ENCODE measurements at regions not wholly inside any gene's neighbourhood (a gene's known extent, or its start where the extent isn't known, plus 50 kb on each side); places are given as distances from the start of the nearest gene placed in this dataset.

GRCh38 chr1:185564816-185565215 lies 169.4 kb upstream of the HMCN1 start:
- Histone ChIP-seq H3K36me3 (no peaks in the 10 kb centered on the region), H3K4me3 (no peak overlapping the region), H3K27me3 (replicated peaks in 1 of 7) (no peaks in the 10 kb centered on the region), H3K4me1 (peaks cover 14 to 64% (median 42%) of the 10 kb centered on the region in 6 donors), H3K9me3 (no peaks in the 10 kb centered on the region), H3K27ac (no peak overlapping the region)
- intact Hi-C loops (cut with DNase I; ENCODE audit: low total_unique reads) = loop anchor here (10.0 kb wide), 1 partner anchor 250 kb away; the partner anchor contains the start of gene IVNS1ABP
- TF ChIP-seq POLR2AphosphoS5 (IDR thresholded peaks at IDR 0.05) (no peak), POLR2A (IDR thresholded peaks at IDR 0.05) (no peak), CTCF (IDR thresholded peaks at IDR 0.05 in 8 of 11, conservative IDR thresholded peaks at IDR 0.05 in 3 of 11) (no peak)
- 93 to 100% (median 96%) methylated on average over 1 of the region's 1 CpG for WGBS, 5 donors
- DNase-seq = no peak

- H3K36me3 ChIP-seq = no peaks in the 10 kb centered on the region
- TF ChIP-seq CTCF (IDR thresholded peaks at IDR 0.05 in 8 of 11, conservative IDR thresholded peaks at IDR 0.05 in 3 of 11) (no peak), POLR2AphosphoS5 (IDR thresholded peaks at IDR 0.05) (no peak)
- H3K27me3 ChIP-seq (replicated peaks in 1 of 7) = no peaks in the 10 kb centered on the region
- peaks cover 18 to 57% (median 39%) of the 10 kb centered on the region in 6 donors for H3K4me1 ChIP-seq
- WGBS, 5 donors = 94 to 98% (median 95%) methylated on average over 6 of the region's 6 CpGs
- H3K27ac ChIP-seq = no peak overlapping the region
- intact Hi-C loops (cut with DNase I; ENCODE audit: low total_unique reads) = loop anchor here (10.0 kb wide), 1 partner anchor 248 kb away; the partner anchor contains the start of gene IVNS1ABP
- H3K9me3 ChIP-seq = no peaks in the 10 kb centered on the region
- no peak overlapping the region for H3K4me3 ChIP-seq
- no peak for DNase-seq
Observed at GRCh38 chr1:185562461-185563359, 171.5 kb upstream of the HMCN1 start.

- no peak for DNase-seq
- Histone ChIP-seq H3K9me3 (no peaks in the 10 kb centered on the region), H3K27ac (peak overlapping the region in 1 of 8 donors; percentile 72), H3K27me3 (replicated peaks in 1 of 7) (no peaks in the 10 kb centered on the region), H3K36me3 (no peaks in the 10 kb centered on the region), H3K4me1 (peaks cover 18 to 46% (median 28%) of the 10 kb centered on the region in 6 donors), H3K4me3 (no peak overlapping the region)
- WGBS, 5 donors = 34 to 50% (median 42%) methylated on average over 4 of the region's 4 CpGs
- no peak for TF ChIP-seq CTCF (IDR thresholded peaks at IDR 0.05 in 8 of 11, conservative IDR thresholded peaks at IDR 0.05 in 3 of 11)
- TF ChIP-seq POLR2A (IDR thresholded peaks at IDR 0.05) = no peak
- TF ChIP-seq POLR2AphosphoS5 (IDR thresholded peaks at IDR 0.05) = no peak
- intact Hi-C loops (cut with DNase I; ENCODE audit: low total_unique reads) = loop anchor here (10.0 kb wide), 1 partner anchor 247 kb away; the partner anchor contains the start of gene IVNS1ABP
Observed at GRCh38 chr1:185561629-185562028, 172.6 kb upstream of the HMCN1 start.

- Histone ChIP-seq H3K9me3 (no peaks in the 10 kb centered on the region), H3K36me3 (no peaks in the 10 kb centered on the region)
- 18 to 33% (median 25%) methylated on average over 4 of the region's 4 CpGs for WGBS, 5 donors
Observed at GRCh38 chr1:185560760-185561159, 173.4 kb upstream of the HMCN1 start.

More at GRCh38 chr1:185560760-185561159, 173.4 kb upstream of the HMCN1 start:
- intact Hi-C loops (cut with DNase I; ENCODE audit: low total_unique reads) = loop anchor here (10.0 kb wide), 1 partner anchor 246 kb away; the partner anchor contains the start of gene IVNS1ABP
- Histone ChIP-seq H3K27me3 (replicated peaks in 1 of 7) (no peaks in the 10 kb centered on the region), H3K27ac (peak overlapping the region in 4 of 8 donors; percentile 14 to 72 (median 45)), H3K4me1 (peaks cover 18 to 38% (median 25%) of the 10 kb centered on the region in 6 donors), H3K4me3 (no peak overlapping the region)
- peak; percentile 75 for DNase-seq
- TF ChIP-seq POLR2A (IDR thresholded peaks at IDR 0.05) (no peak), CTCF (IDR thresholded peaks at IDR 0.05 in 8 of 11, conservative IDR thresholded peaks at IDR 0.05 in 3 of 11) (no peak), POLR2AphosphoS5 (IDR thresholded peaks at IDR 0.05) (no peak)
